HK-2 (cell line): ENCODE measurements at regions not wholly inside any gene's neighbourhood (a gene's known extent, or its start where the extent isn't known, plus 50 kb on each side); places are given as distances from the start of the nearest gene placed in this dataset.
A peak's percentile ranks its signal among the peaks of the same experiment; 100 is the strongest.
"Not testable (repeated sequence)": the region's sequence is repeated elsewhere in the genome, so short reads cannot be mapped to it uniquely, and the experiment has no call there.

ENCODE experiments used
- DNase-seq: peaks from one replicate; pipeline ENCODE4 v3.0.0-alpha.2; 2018; ENCODE audit not compliant: unreplicated experiment

- not testable (repeated sequence) for DNase-seq
Measured at GRCh38 chr4:55696424-55696823, 60.3 kb upstream of the NMU start.

GRCh38 chr4:55706541-55706940 is 70.4 kb upstream of the NMU start:
- DNase-seq: no peak

DNA sequence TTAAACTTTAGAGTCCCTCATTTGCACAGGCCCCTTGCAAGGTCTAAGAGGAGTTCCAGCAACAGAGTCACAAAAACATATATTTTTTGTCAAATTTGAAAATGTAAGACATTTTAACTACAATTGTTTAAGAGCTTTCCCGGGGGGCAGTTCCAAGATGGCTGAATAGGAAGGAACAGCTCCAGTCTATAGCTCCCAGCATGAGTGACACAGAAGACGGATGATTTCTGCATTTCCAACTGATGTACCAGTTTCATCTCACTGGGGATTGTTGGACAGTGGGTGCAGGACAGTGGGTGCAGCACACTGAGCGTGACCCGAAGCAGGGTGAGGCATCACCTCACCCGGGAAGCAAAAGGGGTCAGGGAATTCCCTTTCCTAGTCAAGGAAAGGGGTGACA is 71.4 kb upstream of the NMU start:
- DNase-seq: no peak

DNA sequence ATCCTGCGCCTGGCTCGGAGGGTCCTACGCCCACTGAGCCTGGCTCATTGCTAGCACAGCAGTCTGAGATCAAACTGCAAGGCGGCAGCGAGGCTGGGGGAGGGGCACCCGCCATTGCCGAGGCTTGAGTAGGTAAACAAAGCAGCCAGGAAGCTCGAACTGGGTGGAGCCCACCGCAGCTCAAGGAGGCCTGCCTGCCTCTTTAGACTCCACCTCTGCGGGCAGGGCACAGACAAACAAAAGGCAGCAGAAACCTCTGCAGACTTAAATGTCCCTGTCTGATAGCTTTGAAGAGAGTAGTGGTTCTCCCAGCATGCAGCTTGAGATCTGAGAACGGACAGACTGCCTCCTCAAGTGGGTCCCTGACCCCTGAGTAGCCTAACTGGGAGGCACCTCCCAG is 71.9 kb upstream of the NMU start:
- not testable (repeated sequence) for DNase-seq

DNA sequence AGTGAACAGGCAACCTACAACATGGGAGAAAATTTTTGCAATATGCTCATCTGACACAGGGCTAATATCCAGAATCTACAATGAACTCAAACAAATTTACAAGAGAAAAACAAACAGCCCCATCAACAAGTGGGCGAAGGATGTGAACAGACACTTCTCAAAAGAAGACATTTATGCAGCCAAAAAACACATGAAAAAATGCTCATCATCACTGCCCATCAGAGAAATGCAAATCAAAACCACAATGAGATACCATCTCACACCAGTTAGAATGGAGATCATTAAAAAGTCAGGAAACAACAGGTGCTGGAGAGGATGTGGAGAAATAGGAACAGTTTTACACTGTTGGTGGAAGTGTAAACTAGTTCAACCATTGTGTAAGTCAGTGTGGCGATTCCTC is 76.7 kb upstream of the NMU start:
- not testable (repeated sequence) for DNase-seq

- DNase-seq: no peak
Measured at GRCh38 chr4:55721651-55722050, 85.6 kb upstream of the NMU start.

GRCh38 chr4:55722132-55722531 is 86.0 kb upstream of the NMU start:
- no peak for DNase-seq

- DNase-seq: no peak
Measured at GRCh38 chr4:55723403-55723802, 87.3 kb upstream of the NMU start.

DNA sequence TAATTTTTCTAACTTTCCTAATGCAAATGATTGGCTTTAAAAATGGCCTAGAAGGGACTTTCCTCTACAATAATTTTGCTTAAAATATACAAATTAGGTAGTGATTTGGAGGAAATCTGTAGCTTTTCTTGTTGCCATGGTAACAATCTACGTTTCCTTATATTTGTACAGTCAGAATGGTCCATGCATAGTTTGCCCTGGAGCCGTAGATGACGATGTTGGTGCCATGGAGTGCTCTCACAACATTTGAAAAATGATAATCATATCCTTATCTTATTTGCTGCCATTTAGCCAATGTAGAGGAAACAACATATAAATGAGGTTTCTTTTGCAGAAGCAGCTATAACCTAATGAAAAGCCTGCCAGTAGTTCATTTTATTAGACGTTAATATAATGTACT is 89.0 kb upstream of the NMU start:
- no peak for DNase-seq

DNA sequence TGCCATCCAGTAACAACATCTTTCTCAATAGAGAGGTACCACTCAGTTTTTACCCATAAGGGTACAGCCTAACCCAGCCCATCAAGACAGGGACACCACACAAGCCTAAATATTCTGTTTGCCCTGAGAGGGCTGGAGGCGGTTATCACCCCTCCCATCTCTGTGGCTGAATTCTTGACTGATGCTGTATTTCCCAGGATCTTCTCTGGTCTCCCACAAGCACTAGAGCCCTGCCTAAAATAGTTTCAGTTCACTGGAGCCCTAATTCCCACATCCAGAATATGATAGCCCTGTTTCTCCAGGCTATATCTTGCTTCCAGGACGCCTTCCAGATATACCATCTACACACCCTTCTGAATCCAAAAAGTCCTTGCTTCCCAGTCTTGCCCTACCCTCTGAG is 91.6 kb upstream of the NMU start:
- DNase-seq: no peak

- no peak for DNase-seq
Measured at GRCh38 chr4:55729351-55730279, 90.0 kb upstream of the EXOC1L start.

- DNase-seq: no peak
Measured at GRCh38 chr4:55730280-55730931, 89.2 kb upstream of the EXOC1L start.

DNA sequence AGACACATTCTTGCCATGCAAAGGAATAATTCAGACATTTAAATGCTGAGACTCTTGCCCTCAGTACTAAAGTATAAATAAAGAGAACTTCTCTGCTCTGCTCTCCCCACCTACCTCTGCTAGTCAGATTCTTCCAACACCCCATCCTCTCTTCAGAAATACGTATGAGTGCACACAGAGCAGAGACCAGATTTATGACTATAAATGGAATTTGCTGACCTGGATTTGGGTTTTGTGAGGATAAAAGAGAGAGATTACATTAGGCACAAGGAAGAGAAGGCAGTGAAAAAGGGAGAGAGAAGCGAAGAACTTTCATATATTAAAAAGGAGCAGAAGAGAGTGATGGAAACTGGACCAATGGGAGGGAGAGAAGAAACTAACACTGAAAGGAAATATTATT is 87.6 kb upstream of the EXOC1L start:
- DNase-seq: no peak

DNA sequence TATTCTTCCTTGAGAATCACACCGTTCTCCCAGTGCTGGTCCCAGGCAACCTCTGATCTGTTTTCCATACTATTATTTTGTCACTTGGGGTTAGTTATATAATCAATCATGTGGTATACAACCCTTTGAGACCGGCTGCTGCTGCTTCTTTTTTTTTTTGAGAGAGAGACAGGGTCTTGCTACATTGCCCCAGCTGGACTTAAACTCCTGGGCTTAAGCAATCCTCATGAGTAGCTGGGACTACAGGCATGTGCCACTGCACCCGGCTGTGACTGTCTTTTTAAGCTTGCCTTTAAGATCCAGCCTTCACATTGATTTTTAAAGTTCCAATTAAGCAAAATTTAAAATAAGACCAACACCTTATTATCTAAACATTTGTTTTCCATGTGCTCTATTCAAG is 86.7 kb upstream of the EXOC1L start:
- DNase-seq: no peak

- DNase-seq: peak; percentile 33
Measured at GRCh38 chr4:55733932-55734331, 85.7 kb upstream of the EXOC1L start.

DNA sequence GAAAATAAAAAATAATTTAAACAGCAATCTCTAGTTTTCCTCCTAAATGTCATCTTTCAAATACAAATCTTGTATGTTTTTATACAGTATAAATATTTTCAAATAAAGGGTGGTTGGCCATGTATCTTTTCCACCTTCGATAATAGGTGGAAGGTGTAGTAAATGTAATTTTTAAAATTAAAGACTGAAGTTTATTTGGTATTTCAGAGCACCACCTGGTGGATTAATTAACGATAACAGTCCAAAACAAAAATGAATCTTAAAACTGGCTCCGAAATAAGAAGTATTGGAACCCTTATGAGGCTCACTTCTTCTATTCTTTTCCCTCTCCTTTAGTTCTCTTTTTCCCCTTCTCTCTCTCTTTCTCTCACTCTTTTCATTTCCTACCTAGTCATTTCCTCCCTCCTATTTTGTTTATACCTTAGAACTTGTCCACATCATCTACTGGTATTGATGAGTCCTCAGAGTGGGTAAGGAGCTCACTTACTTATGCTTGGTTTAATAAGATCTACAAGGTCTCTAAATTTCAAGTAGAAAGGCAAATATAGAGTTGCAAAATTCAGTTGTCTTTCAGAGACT is 82.9 kb upstream of the EXOC1L start:
- DNase-seq: no peak

- DNase-seq: no peak
Measured at GRCh38 chr4:55742655-55743202, 76.9 kb upstream of the EXOC1L start.

GRCh38 chr4:55744369-55744768 is 75.2 kb upstream of the EXOC1L start:
- DNase-seq: no peak

GRCh38 chr4:55745014-55745413 is 74.6 kb upstream of the EXOC1L start:
- no peak for DNase-seq

DNA sequence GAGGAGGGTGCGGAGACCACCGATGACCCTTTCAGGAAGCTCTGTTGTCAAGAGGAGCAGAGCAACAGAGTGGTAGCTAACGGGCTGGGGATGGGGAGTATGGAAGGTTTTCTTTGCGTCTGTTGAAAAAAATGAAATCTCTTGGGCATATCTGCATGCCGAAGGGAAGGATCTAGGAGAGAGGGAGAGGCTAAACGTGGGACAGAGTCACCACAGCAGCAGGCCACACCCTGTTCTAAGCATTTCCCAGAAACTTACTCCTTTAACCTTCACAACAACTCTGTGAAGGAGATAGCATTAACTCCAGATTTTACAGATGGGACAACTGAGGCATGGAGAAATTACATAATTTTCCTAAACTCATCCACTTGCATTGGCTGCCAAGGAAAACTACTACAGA is 71.8 kb upstream of the EXOC1L start:
- no peak for DNase-seq

DNA sequence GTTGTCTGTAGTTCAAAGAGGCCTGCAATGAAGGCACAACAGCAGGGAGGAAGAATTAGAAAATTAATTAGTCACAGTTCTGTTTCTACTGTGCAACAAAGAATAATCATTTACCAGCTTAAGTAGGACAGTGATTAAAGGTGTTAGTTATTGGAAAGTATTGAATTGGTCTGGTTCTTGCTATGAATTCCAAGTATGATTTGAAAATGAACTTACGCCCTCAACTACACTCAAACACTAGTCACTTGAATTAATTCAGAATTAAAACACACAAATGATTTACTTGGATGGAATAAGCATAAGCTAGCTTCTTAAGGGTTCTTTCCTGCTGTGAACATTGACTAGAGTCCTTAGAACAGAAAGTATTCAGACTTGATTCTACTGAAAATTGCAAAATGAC is 69.9 kb upstream of the EXOC1L start:
- DNase-seq: no peak

DNA sequence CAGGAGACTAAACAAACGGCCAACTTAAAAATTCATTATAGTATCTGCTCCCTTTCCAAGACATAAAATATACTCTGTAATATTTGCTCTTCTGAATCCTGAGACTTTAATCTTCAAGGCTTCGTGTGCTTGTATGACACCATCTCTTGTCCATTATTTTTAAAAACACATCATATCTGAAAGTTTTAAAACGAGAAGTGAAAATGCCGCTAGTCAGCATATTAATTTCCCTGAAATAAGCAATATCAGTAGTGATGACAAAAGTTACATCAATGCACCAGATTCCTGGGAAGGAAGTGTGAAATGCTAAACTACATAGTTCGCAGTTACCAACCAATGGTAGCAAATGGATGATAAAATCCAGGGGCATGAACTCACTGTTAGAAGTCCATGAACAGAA is 66.8 kb upstream of the EXOC1L start:
- no peak for DNase-seq

GRCh38 chr4:55753856-55754255 is 65.7 kb upstream of the EXOC1L start:
- no peak for DNase-seq
